GM18951 (cell line): ENCODE measurements at regions not wholly inside any gene's neighbourhood (a gene's known extent, or its start where the extent isn't known, plus 50 kb on each side); places are given as distances from the start of the nearest gene placed in this dataset.
"Not testable (repeated sequence)": the region's sequence is repeated elsewhere in the genome, so short reads cannot be mapped to it uniquely, and the experiment has no call there.

Experiments
- POLR2A ChIP-seq: IDR thresholded peaks from 4 replicates; pipeline ENCODE4 v1.6.1; 2011; ENCODE audit warnings: mild to moderate bottlenecking; ENCODE audit not compliant: insufficient read length, insufficient read depth; ENCODE audit errors: extremely low read depth
- in situ Hi-C: fragments of 300-500 bp; cut with MboI; formaldehyde crosslinking; loops from one replicate; pipeline ENCODE4 v1.12.0; 2022; ENCODE audit warnings: low sequenced_read_pairs, mixed read lengths, inconsistent platforms; ENCODE audit not compliant: unreplicated experiment

- no peak for TF ChIP-seq POLR2A
- in situ Hi-C loops: no loop called here
These were observed 454.4 kb upstream of the RASGRP1 start for GRCh38 chr15:39018966-39019365.

GRCh38 chr15:39021341-39021740 lies 456.7 kb upstream of the RASGRP1 start:
- in situ Hi-C loops: no loop called here
- TF ChIP-seq POLR2A: no peak

GRCh38 chr15:39022532-39023305 lies 458.1 kb upstream of the RASGRP1 start:
- TF ChIP-seq POLR2A: no peak

GRCh38 chr15:39025321-39025720 lies 460.7 kb upstream of the RASGRP1 start:
- TF ChIP-seq POLR2A: no peak
- in situ Hi-C loops: no loop called here

More at GRCh38 chr15:39022532-39023305, 458.1 kb upstream of the RASGRP1 start:
- in situ Hi-C loops: no loop called here

GRCh38 chr15:39025881-39026280 lies 461.3 kb upstream of the RASGRP1 start:
- no peak for TF ChIP-seq POLR2A
- in situ Hi-C loops: no loop called here

GRCh38 chr15:39028069-39028468 lies 463.5 kb upstream of the RASGRP1 start:
- in situ Hi-C loops: no loop called here
- no peak for TF ChIP-seq POLR2A

GRCh38 chr15:39029741-39030140 lies 465.1 kb upstream of the RASGRP1 start:
- TF ChIP-seq POLR2A: no peak
- in situ Hi-C loops: no loop called here

GRCh38 chr15:39030291-39031070 lies 465.9 kb upstream of the RASGRP1 start:
- in situ Hi-C loops: no loop called here
- no peak for TF ChIP-seq POLR2A

GRCh38 chr15:39031596-39031995 lies 467.0 kb upstream of the RASGRP1 start:
- in situ Hi-C loops: no loop called here
- no peak for TF ChIP-seq POLR2A

- in situ Hi-C loops: no loop called here
- TF ChIP-seq POLR2A: no peak
These were observed 470.2 kb upstream of the RASGRP1 start for GRCh38 chr15:39034816-39035215.

GRCh38 chr15:39037611-39038010 lies 473.0 kb upstream of the RASGRP1 start:
- in situ Hi-C loops: not testable (repeated sequence)

- in situ Hi-C loops: no loop called here
- TF ChIP-seq POLR2A: no peak
These were observed 476.2 kb upstream of the RASGRP1 start for GRCh38 chr15:39040861-39041260.

- in situ Hi-C loops: no loop called here
- no peak for TF ChIP-seq POLR2A
These were observed 477.4 kb upstream of the RASGRP1 start for GRCh38 chr15:39041979-39042495.
